GM23338 (cell line): ENCODE measurements at regions not wholly inside any gene's neighbourhood (a gene's known extent, or its start where the extent isn't known, plus 50 kb on each side); places are given as distances from the start of the nearest gene placed in this dataset.

Source experiments
- ATAC-seq: fragments of 200-7000 bp; cut with Tn5 transposase; 3 replicates; pipeline ENCODE4 v1.9.1; 2020
- DNase-seq: peaks from one replicate; pipeline ENCODE4 v3.0.0-alpha.2; 2015; ENCODE audit warnings: low spot score
- H2AFZ ChIP-seq: fragments of 200-600 bp; sonication (generic); 2 replicates; pipeline ENCODE4 v1.8.0; 2016; ENCODE audit warnings: antibody characterized with exemption, mild to moderate bottlenecking, moderate library complexity
- H3F3A ChIP-seq: fragments of 200-600 bp; sonication (generic); replicated peaks from 2 replicates; pipeline ENCODE4 v1.8.0; 2017; ENCODE audit warnings: antibody characterized with exemption, mixed run types, low read depth
- H3K27ac ChIP-seq: fragments of 200-600 bp; sonication (generic); 2 replicates; pipeline ENCODE4 v1.6.1; 2016; ENCODE audit warnings: low read depth
- H3K27me3 ChIP-seq: fragments of 200-600 bp; sonication (generic); 2 replicates; pipeline ENCODE4 v1.8.0; 2016; ENCODE audit warnings: mild to moderate bottlenecking, mixed run types, moderate library complexity; ENCODE audit not compliant: insufficient read depth
- H3K36me3 ChIP-seq: fragments of 200-600 bp; sonication (generic); 2 replicates; pipeline ENCODE4 v1.8.0; 2016; ENCODE audit warnings: mild to moderate bottlenecking; ENCODE audit not compliant: insufficient read depth
- H3K4me1 ChIP-seq: fragments of 200-600 bp; sonication (generic); 2 replicates; pipeline ENCODE4 v1.8.0; 2016; ENCODE audit warnings: mild to moderate bottlenecking, moderate library complexity; ENCODE audit not compliant: insufficient read depth
- H3K4me2 ChIP-seq: fragments of 200-600 bp; sonication (generic); 2 replicates; pipeline ENCODE4 v1.7.1; 2017; ENCODE audit warnings: mixed run types
- H3K4me3 ChIP-seq: fragments of 200-600 bp; sonication (generic); 2 replicates; pipeline ENCODE4 v1.6.1; 2016; ENCODE audit warnings: mixed run types
- H3K79me2 ChIP-seq: fragments of 200-600 bp; sonication (generic); replicated peaks from 2 replicates; pipeline ENCODE4 v1.8.0; 2017; ENCODE audit warnings: mild to moderate bottlenecking; ENCODE audit not compliant: insufficient read depth
- H3K9me2 ChIP-seq: fragments of 200-600 bp; sonication (generic); 2 replicates; pipeline ENCODE4 v1.8.0; 2017; ENCODE audit not compliant: insufficient read depth
- H4K20me1 ChIP-seq: fragments of 200-600 bp; sonication (generic); replicated peaks from 2 replicates; pipeline ENCODE4 v1.8.0; 2017; ENCODE audit warnings: mild to moderate bottlenecking; ENCODE audit not compliant: insufficient read depth
- H3K27ac Mint-ChIP-seq: 2 replicates; pipeline ENCODE4 v1.8.0; 2020; ENCODE audit warnings: inconsistent platforms, mild to moderate bottlenecking, moderate library complexity, mixed read lengths
- H3K27me3 Mint-ChIP-seq: 3 replicates; pipeline ENCODE4 v1.8.0; 2022; ENCODE audit warnings: low read depth, mild to moderate bottlenecking, moderate library complexity, mixed read lengths, inconsistent platforms; ENCODE audit not compliant: insufficient read depth, poor library complexity
- H3K36me3 Mint-ChIP-seq: 3 replicates; pipeline ENCODE4 v1.8.0; 2021; ENCODE audit warnings: low read depth, mild to moderate bottlenecking, inconsistent platforms, moderate library complexity, mixed read lengths
- H3K4me1 Mint-ChIP-seq: 3 replicates; pipeline ENCODE4 v1.8.0; 2020; ENCODE audit warnings: mild to moderate bottlenecking, inconsistent platforms, mixed read lengths
- H3K4me3 Mint-ChIP-seq: 3 replicates; pipeline ENCODE4 v1.8.0; 2021; ENCODE audit warnings: moderate library complexity, mild to moderate bottlenecking, inconsistent platforms, mixed read lengths
- H3K9me3 Mint-ChIP-seq: 3 replicates; pipeline ENCODE4 v1.8.0; 2020; ENCODE audit warnings: moderate library complexity, mild to moderate bottlenecking, inconsistent platforms, mixed read lengths
- CREB1 ChIP-seq: fragments of 250-450 bp; sonication (Bioruptor Pico); IDR thresholded peaks from 2 replicates; pipeline ENCODE4 v1.5.0; 2020; ENCODE audit warnings: low read depth, mild to moderate bottlenecking, moderate library complexity
- ETS1 ChIP-seq: IDR thresholded peaks from 2 replicates; pipeline ENCODE4 v1.6.1; 2016; ENCODE audit warnings: antibody characterized with exemption
- EZH2 ChIP-seq: fragments of 200-600 bp; sonication (generic); IDR thresholded peaks from one replicate; pipeline ENCODE4 v1.8.0; 2017; ENCODE audit warnings: antibody characterized with exemption, mild to moderate bottlenecking, low read depth; ENCODE audit not compliant: unreplicated experiment
- EZH2phosphoT487 ChIP-seq: fragments of 200-600 bp; sonication (generic); IDR thresholded peaks from one replicate; pipeline ENCODE4 v1.8.1; 2018; ENCODE audit warnings: antibody characterized with exemption; ENCODE audit not compliant: unreplicated experiment
- JUNB ChIP-seq: IDR thresholded peaks from one replicate; pipeline ENCODE4 v1.6.1; 2016; ENCODE audit warnings: antibody characterized with exemption; ENCODE audit not compliant: unreplicated experiment
- NANOG ChIP-seq: IDR thresholded peaks from 2 replicates; pipeline ENCODE4 v1.6.1; 2016; ENCODE audit warnings: antibody characterized with exemption, borderline replicate concordance
- ZNF114 ChIP-seq: fragments of 250-450 bp; sonication (Bioruptor Pico); IDR thresholded peaks from 2 replicates; pipeline ENCODE4 v1.5.0; 2020; ENCODE audit warnings: mild to moderate bottlenecking, moderate library complexity
- ZNF331 ChIP-seq: fragments of 250-450 bp; sonication (Bioruptor Pico); IDR thresholded peaks from 2 replicates; pipeline ENCODE4 v1.5.0; 2020; ENCODE audit warnings: low read depth, mild to moderate bottlenecking, moderate library complexity
- ZNF462 ChIP-seq: fragments of 250-450 bp; sonication (Bioruptor Pico); IDR thresholded peaks from 2 replicates; pipeline ENCODE4 v1.5.0; 2020; ENCODE audit warnings: mild to moderate bottlenecking, moderate library complexity
- TF ChIP-seq, protein P1 (sequence below), 2 experiments: fragments of 200-600 bp in 1 of 2; sonication (generic) in 1 of 2; conservative IDR thresholded peaks; 2 replicates each; pipeline versions ENCODE4 v1.5.1 to v1.6.1; 2016 to 2017; ENCODE audit warnings: antibody characterized with exemption in 2 of 2, low read depth in 2 of 2, mild to moderate bottlenecking in 2 of 2, moderate library complexity in 1 of 2

GRCh38 chr5:23895614-23896013 is 388.2 kb downstream of the PRDM9 start:
- peaks cover 3% of the 10 kb centered on the region for H3K27me3 Mint-ChIP-seq
- no peaks in the 10 kb centered on the region for H3K4me1 Mint-ChIP-seq
- H3K9me3 Mint-ChIP-seq, result peaks cover 60% of the 10 kb centered on the region
- H3K36me3 ChIP-seq, result peaks cover 20% of the 10 kb centered on the region; the same call in 1 of the 2 replicates
- no peaks in the 10 kb centered on the region for H3K79me2 ChIP-seq
- H3K36me3 Mint-ChIP-seq, result peaks cover 31% of the 10 kb centered on the region; the same call in 2 of the 3 replicates
- no peak overlapping the region for H3K4me2 ChIP-seq
- no peaks in the 10 kb centered on the region for H3K4me1 ChIP-seq
- no peak overlapping the region for H3K4me3 ChIP-seq
- no peaks in the 10 kb centered on the region for H3K9me2 ChIP-seq
- no peak overlapping the region for H3K27ac ChIP-seq
- no peaks in the 10 kb centered on the region for H4K20me1 ChIP-seq
- TF ChIP-seq ZNF462 (no peak), CREB1 (no peak), JUNB (no peak), ETS1 (no peak), ZNF331 (CRISPR knock-in tag) (no peak), NANOG (no peak), EZH2phosphoT487 (no peak), EZH2 (no peak), ZNF114 (CRISPR knock-in tag) (no peak)
- TF ChIP-seq, protein P1, sequence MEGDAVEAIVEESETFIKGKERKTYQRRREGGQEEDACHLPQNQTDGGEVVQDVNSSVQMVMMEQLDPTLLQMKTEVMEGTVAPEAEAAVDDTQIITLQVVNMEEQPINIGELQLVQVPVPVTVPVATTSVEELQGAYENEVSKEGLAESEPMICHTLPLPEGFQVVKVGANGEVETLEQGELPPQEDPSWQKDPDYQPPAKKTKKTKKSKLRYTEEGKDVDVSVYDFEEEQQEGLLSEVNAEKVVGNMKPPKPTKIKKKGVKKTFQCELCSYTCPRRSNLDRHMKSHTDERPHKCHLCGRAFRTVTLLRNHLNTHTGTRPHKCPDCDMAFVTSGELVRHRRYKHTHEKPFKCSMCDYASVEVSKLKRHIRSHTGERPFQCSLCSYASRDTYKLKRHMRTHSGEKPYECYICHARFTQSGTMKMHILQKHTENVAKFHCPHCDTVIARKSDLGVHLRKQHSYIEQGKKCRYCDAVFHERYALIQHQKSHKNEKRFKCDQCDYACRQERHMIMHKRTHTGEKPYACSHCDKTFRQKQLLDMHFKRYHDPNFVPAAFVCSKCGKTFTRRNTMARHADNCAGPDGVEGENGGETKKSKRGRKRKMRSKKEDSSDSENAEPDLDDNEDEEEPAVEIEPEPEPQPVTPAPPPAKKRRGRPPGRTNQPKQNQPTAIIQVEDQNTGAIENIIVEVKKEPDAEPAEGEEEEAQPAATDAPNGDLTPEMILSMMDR (conservative IDR thresholded peaks at IDR 0.05; ENCODE audit: low read depth in 2 of 2), result no peak
- DNase-seq (peak; percentile 0), ATAC-seq (no peak)
- H2AFZ ChIP-seq, result no peak overlapping the region
- no peak overlapping the region for H3K27ac Mint-ChIP-seq
- no peak overlapping the region for H3K4me3 Mint-ChIP-seq
- H3K27me3 ChIP-seq, result no peaks in the 10 kb centered on the region
- no peaks in the 10 kb centered on the region for H3F3A ChIP-seq
